GM18909 (cell line): ENCODE measurements at regions not wholly inside any gene's neighbourhood (a gene's known extent, or its start where the extent isn't known, plus 50 kb on each side); places are given as distances from the start of the nearest gene placed in this dataset.

Experiments used
- ATAC-seq: cut with Tn5 transposase; IDR thresholded peaks from one replicate; pipeline ENCODE4 v1.9.1; 2021; ENCODE audit warnings: mild to moderate bottlenecking; ENCODE audit not compliant: unreplicated experiment, poor library complexity

DNA sequence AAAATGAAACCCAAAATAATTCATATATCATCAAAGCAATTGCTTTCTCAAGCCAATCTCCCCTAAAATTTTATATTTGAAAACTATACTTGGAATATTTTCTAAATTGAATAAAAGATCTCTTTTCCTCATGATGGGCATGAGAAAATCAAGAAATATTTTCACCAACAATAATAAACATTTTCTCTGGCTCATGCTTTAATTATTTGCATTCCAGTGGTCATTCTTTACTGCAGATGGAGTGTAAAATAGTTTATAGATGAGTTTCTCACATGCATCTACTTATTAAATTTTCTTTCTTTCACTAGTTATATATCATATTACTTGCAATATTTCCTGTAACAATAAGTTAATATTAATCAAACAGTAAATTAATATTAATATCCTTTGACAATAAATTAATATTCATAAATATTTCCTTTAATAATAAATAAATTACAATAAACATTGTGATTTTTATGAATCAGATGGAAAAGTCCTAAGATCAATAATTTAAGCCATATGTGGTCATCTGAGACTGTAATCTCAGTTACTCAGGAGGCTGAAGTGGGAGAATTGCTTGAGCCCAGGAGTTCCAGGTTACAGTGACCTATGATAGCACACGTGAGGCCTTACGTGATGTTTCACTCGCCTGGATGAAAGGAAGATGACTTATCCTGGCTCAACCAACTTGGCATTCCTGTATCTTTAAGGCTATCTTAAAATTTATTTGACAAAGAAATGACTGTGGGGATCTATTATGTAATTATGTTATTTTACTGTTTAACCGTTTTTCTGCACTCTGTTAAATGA lies 958.8 kb downstream of the ZPLD1 start:
- ATAC-seq: no peak

DNA sequence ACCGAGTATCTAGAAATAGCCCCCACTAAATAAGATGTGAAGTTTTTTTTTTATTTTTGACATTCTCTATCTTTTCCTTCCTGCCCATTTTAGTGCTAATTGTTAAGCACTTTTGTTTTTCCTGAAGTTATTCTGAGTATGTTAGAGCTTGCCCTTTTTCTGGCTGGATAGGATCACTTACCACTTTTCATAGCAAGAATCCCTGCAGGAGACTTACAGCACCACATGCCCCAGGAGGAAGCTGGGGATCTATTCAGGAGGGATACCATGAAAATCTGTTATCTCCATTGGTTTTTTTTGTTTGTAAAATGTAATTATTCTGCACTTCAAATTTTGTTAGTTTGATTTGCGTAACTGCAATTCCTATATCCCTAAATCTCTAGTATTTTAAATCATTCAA lies 968.4 kb downstream of the ZPLD1 start:
- no peak for ATAC-seq

DNA sequence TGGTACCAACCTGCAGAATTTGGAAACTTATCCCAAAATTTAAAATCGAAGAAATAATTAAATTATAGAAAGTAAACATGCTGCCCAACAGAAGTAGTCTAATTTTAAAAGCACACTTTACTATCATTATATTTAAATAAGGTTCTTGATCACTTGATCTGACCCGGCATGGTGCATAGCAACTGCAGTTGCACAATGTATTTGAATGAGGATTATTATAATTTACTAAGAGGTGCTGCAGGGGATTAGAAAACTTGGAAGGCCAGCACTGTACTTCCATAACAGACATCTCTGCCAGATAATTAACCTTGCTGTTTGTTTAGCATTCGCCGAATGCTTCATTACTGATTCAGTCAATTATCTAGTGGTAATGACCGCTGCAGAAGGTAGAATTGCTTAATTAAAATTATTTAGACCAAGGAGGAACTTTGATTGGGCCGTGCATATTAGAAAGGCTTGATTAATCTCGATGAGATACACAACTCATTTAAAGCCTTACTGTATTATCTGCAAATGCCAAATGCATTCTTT lies 971.6 kb downstream of the ZPLD1 start:
- ATAC-seq: no peak

DNA sequence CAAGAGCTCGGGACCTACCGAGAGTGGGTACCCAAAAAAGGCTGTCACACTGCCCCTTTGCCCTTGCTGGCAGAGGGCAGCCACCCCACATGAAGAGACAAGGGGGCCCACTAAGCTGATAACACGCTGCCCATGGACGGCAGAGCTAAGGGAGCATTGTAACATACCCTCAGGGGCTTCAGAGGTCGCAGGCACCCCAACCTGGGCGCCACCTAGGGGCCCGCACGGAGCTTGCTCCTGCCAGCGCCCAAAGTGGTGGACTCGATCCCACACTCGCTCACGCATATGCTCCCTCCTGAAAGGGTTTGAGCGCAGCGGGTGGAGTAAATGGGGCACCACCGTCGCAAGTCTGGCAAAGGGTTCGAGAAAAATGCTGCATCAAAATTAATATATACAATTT lies 975.4 kb downstream of the ZPLD1 start:
- no peak for ATAC-seq

DNA sequence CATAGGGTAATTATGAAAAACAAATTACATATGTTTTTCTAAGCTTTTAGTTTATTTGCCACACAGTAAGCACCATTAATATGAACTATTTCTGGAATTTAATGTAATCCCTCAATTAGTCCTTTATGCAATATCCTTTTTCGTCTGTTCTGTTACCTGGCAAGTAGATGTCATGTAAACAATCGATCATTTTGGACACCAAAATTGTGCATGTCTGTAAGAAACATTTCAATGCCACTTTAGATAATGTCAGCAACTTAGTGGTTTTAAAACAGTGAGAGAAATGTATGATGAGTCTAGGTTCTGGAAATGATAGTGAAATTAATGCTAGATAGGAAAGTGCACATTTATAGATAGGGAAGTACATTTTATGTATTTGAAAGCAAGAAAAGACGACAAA lies 986.6 kb downstream of the ZPLD1 start:
- ATAC-seq: no peak

DNA sequence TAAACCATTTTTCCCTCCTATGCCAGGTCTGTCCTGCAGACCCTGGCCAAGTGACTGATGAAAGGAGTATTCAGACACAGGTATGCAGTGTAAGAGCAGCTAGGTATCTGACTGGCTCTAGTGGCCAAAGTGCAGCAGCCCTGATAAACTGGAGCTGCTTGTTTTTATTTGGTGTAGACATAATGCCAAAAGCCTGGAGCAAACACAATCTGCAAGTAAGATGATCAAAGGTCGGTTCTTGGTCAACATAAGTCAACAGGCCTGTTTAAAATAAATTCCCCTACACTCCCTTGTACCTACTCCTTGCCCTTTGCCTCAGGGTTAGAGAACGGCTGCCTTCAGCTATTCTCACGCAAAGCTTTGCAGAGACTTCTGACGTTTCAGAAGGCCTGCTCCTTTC lies 1003.1 kb downstream of the ZPLD1 start:
- no peak for ATAC-seq

DNA sequence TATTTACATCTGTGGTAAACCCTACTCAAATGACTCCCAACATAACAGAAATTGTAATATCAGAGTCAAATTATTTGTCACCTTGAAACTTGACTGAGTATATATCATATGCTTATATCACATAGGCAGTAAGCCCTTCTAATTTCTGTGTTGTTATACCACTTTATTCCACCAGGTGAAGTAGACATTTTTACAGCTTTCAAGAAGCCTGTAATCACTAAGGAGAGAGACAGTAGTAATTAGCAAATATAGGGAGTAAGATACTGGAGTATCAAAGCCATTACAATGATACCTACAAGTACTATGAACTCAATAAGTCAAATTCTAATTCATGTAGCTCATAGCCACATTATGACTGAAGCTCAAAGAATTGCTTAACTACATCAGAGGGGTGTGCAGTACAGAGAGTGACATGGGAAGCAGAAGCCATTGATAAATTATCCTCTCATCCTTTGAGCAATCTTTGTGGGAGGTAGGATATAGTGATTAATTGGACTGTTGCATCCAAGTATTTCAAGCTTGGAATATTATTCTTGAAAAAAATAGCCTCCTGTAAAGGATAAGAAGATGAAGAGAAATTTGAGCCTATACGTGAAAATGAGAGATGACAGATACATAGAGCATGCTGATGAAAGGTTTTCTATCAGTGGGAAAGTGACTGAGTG lies 1005.9 kb downstream of the ZPLD1 start:
- ATAC-seq: peak; percentile 77

DNA sequence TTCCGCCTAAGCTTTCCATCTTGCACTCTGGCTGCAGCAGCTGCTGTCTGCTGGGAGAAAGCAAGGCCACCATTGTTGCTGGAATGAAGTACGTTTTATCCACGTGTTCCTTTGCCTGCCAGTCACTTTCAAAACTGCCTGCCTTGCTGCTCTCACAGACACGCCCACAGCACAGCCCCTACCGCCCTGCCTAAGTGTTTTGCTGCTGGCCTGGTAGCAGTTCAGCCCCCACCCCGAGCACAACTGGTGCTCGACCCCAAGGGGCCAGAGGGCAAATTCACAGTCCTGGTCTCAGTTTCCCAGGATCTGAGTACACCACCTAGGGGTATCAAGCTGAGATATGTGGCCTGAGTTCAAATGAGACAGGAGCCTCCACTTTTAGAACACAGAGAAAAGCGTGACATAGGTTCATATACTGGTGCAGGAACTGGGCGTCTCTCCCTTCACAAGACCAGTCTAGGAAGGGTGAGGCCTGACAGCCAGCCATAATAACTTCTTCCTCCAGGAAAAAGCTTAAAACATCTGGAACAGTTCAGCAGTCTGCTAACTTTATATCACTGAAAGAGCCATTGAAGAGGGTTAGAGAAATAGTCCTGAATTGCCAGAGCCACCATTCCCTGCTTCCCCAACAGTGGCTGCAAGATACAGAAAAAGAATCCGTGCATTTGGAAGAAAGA lies 1012.3 kb downstream of the ZPLD1 start:
- no peak for ATAC-seq

DNA sequence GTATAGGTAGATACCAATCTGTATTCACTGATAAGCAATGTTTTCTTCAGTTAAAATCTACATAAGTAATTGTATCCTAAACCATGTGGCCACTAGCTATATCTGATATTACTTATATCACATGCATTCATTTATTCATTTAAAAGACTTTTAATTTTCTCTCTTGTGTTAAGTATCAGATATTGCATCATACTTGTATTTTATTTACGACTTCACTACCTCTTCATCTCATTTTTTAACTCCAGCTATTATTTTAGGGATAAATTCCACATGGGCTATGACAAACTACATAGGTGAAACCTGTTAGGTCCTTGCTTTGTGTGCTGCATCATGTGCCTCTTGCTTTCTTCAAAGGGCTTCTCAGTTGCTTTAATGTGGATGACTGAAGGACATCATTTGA lies 1018.3 kb downstream of the ZPLD1 start:
- ATAC-seq: no peak

DNA sequence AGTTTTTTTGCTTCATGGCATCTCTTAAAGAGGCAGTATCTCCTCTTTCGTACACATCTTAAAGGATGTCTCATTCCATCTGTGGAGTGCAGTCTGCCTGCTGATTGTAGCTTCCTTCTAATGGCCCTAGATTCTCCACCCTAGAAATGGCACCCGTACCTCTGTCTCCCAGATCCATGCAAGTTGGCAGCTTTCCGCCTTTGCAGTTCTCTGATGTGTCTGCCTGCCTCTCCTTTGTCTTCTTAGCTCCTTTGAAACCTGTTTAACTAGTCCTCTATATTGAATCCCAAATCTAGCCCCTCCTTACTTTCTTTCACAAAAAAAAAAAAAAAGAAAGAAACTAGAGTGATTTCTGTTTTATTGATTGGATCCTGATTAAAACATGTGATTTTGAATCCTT lies 1025.0 kb downstream of the ZPLD1 start:
- no peak for ATAC-seq

DNA sequence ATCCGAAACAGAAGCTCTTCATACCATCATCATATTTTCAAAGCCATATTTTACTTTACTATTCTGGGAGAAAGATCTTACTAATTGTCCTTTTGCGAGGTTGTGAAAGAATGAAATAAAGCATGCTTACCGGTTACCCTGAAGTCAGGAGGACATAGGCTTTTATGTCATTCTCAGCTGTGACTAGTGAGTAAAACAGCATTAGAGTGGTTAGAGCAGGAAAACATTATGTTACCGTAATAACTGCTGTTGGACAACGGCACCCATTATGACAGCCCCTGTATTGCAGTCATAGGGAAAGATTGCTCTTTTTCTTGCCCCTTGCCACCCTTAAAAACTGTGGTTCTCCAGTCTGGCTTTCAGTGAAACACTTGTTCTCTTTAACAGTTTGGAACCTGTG lies 1035.7 kb downstream of the ZPLD1 start:
- no peak for ATAC-seq

DNA sequence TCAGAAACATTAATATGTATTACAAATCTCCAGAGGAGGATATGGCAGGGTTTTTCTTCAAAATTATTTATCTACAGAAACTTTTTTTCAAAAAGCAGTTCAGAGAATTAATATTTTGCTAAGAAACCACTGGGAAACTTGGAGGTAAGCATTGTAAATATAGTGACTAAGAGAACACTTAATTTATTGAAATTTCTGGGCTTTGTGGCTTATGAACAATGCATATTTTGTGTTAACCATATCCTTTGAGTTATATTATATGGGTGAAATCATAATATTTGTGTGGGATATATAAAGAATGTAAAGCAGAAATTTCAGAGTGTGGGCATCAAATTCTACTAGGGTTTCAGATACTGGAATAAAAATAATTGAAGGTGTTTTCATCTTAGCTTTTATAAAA lies 1059.2 kb downstream of the ZPLD1 start:
- ATAC-seq: no peak

DNA sequence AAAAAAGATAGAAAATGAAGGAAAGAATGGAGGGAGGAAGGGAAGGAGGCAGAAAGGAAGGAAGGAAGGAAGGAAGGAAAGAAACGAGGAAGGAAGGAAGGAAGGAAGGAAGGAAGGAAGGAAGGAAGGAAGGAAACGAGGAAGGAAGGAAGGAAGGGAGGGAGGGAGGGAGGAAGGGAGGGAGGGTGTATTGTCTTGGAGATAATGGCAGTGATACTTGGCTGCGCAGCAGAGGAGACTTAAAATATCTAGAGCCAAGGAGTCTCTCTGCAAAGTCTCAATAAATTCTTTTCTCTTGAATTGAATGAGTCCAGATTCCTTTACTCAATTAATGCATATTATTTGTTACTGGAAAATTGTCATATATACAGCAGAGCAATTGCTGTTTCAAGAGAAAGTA lies 1059.7 kb downstream of the ZPLD1 start:
- no peak for ATAC-seq

DNA sequence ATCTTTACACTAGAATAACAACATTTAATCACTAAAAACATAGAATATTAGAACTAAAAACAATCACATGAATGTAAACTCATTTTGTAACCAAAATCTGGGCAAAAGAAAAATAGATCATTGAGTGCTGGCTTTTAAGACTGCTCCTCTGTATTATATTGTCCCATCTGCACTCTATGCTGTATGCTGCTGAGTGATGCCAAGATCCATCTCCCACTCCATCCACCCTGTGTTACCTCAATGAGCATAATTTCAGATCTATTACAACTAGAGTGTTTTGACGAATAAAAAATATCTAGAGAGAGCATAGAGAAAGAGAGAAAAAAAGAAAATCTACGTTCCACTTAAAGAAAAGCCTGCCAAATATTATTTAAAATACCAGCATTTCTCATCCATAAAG lies 1060.4 kb downstream of the ZPLD1 start:
- no peak for ATAC-seq

DNA sequence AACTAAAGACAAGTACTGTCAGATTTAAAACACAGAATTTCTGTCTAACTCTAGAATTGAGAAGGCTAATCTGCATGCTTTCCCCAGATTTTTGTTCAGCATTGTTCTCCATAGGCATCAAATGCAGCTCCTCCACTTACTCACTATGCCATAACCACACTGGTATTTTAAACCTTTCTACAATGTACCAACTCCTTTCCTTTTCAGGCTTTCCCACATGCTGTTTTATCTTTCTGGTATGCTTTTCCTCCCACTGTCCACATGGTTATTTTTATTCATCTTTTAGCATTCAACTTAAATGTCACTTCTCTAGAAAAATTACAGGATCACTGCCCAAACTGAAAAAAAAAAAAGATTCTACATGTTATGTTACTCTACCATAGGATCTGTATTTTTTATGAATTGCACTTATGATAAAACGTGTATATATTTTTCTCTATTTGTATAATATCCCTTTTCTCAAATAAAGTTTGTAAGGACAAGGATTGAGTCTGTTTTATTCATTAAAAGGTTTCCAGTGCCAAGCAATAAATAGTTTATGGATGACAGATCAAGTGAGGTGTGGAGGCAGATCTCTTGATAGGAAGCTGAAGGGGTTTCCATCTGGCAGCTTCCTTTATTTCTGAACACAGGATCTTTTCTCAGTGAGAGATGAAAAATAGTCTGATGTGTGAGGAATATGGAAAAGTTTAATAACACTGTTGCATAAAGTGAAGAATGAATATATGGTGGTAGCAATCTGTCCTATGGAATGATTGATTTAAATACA lies 1064.5 kb downstream of the ZPLD1 start:
- no peak for ATAC-seq

DNA sequence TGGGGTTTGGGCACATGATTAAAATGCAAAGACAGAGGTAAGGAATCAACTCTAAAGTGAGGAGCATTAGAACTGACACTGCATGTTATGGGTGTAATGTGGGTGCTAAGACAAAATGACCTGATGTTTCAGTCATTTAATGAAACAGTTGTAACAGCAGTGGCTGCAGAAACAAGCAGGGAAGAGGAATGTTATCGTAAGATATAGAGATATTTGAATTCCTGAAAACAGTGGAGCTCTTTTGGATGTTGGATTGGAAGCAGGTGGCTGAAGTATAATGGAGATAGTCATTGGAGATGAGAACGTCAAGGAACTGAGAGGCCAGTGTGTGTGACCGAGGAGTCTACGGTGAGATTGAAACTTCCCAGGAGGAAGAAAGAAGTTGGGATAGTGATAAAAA lies 1065.2 kb downstream of the ZPLD1 start:
- ATAC-seq: no peak

DNA sequence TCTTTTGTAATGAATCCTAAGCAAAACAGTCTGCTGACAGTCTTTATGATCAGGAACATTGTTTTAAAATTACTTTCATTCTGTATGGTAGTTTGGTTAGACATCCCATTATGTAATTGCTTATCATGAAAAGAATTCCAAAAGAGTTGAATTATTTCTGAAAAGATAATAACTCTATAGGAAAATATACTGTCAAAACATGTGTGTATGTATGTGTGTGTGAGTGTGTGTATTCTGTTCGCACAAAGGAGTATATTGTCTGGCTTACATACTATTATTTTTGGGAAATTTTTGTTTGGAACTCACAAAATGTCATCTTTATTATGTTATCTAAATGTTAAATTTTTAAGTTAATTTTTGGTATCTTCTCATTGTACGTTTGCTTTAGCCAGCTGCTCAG lies 1075.9 kb downstream of the ZPLD1 start:
- ATAC-seq: no peak

DNA sequence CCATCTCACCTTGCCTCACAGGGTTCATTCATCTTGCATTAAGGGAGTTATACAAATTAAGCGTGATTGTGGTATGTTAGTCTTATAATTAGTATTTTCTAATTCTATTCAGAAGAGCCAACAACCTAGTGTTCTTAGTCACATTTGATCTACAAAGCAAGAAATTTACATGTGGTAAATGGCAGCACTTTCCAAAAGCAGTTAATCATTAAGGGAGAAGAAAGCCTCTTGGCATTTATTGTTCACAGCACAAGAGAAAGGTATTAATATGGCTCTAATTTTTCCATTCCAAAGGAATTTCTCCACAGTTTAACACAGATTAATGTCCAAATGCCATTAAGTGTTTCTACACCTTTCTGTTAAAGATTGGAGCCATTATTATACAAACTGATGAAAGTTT lies 1077.1 kb downstream of the ZPLD1 start:
- no peak for ATAC-seq

DNA sequence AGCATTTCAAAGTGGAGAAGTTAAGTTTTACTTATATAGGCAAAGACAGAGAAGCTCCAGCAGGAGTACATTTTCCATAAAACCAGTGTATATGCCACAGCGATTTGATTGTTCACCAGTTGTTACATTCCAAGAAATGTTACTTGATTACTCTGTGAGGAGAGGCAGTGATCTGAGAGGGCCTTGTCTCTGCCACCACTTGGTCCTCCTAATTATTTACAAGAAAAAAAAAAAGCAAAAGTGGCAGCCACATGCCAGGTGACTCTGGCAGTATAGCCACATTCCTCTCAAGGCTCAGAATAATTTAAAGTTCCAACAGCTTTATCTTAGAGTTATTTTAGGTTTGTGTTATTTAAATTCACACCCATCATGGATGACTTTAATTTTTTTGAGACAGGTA lies 1077.8 kb downstream of the ZPLD1 start:
- no peak for ATAC-seq

DNA sequence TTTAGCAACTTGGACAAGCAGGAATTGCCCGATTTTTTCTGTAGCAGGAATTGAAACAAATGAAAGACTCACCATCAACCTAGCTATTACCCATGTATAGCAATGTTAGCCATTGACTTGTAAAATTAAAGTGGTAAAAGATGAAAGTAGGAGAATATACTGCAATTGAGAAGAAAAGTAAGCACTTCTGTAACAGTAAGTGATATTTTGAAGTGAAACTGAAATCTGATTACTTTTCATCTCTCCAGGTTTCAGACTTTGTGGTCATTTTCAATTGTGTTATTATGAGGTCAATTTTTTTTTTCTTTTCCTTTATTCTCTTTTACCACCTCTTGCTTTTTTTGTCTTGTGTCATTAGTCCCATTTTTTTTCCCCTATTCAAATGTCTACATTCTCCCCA lies 1078.2 kb downstream of the ZPLD1 start:
- ATAC-seq: no peak

DNA sequence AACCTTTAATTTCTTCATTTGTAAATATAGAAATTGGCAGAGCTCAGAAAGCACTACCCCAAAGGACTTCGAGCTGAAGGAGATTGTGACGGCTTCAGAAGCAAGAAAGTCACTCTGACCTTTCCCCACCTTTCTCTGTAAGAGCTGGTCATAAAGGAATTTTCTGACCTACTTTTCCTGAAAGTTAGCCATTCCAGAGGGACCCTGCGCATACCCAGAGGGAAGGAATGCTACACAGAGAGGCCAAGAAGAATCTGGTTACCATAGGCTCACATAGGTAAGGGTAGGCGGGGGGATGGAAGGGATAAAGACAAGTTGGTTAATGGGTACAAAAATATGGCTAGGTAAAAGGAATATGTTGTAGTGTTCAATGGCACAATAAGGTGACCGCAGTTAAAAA lies 1080.3 kb downstream of the ZPLD1 start:
- no peak for ATAC-seq
